ENCODE measurements at regions not wholly inside any gene's neighbourhood (a gene's known extent, or its start where the extent isn't known, plus 50 kb on each side); places are given as distances from the start of the nearest gene placed in this dataset.
"Not testable (repeated sequence)": the region's sequence is repeated elsewhere in the genome, so short reads cannot be mapped to it uniquely, and the experiment has no call there.

- no peak for TF ChIP-seq CTCF (IDR thresholded peaks at IDR 0.05; ENCODE audit: insufficient read depth, low read length, poor library complexity, severe bottlenecking)
- Histone ChIP-seq H3K27me3 (replicated peaks; ENCODE audit: control insufficient read depth, insufficient read depth, low read length) (no peaks in the 10 kb centered on the region), H3K36me3 (ENCODE audit: control insufficient read depth, insufficient read depth, low read length) (no peaks in the 10 kb centered on the region), H3K4me3 (replicated peaks; ENCODE audit: low read depth, low read length) (no peak overlapping the region)
- DNase-seq (ENCODE audit: extremely low read depth, insufficient read length): no peak
Observed at GRCh38 chr22:27603800-27604144, 197.8 kb downstream of the MN1 start.

- TF ChIP-seq CTCF (IDR thresholded peaks at IDR 0.05; ENCODE audit: insufficient read depth, low read length, poor library complexity, severe bottlenecking): no peak
- Histone ChIP-seq H3K4me3 (replicated peaks; ENCODE audit: low read depth, low read length) (no peak overlapping the region), H3K36me3 (ENCODE audit: control insufficient read depth, insufficient read depth, low read length) (no peaks in the 10 kb centered on the region), H3K27me3 (replicated peaks; ENCODE audit: control insufficient read depth, insufficient read depth, low read length) (no peaks in the 10 kb centered on the region)
- DNase-seq (ENCODE audit: extremely low read depth, insufficient read length): no peak
Observed at GRCh38 chr22:27605390-27605789, 196.2 kb downstream of the MN1 start.

- H3K27me3 ChIP-seq (replicated peaks; ENCODE audit: control insufficient read depth, insufficient read depth, low read length); H3K36me3 ChIP-seq (ENCODE audit: control insufficient read depth, insufficient read depth, low read length); DNase-seq (ENCODE audit: extremely low read depth, insufficient read length); H3K4me3 ChIP-seq (replicated peaks; ENCODE audit: low read depth, low read length): not testable (repeated sequence)
Observed at GRCh38 chr22:27607750-27608149, 193.8 kb downstream of the MN1 start.

- H3K36me3 ChIP-seq (ENCODE audit: control insufficient read depth, insufficient read depth, low read length): no peaks in the 10 kb centered on the region
- no peaks in the 10 kb centered on the region for H3K27me3 ChIP-seq (replicated peaks; ENCODE audit: control insufficient read depth, insufficient read depth, low read length)
- TF ChIP-seq CTCF (IDR thresholded peaks at IDR 0.05; ENCODE audit: insufficient read depth, low read length, poor library complexity, severe bottlenecking): no peak
- no peak overlapping the region for H3K4me3 ChIP-seq (replicated peaks; ENCODE audit: low read depth, low read length)
- DNase-seq (ENCODE audit: extremely low read depth, insufficient read length): no peak
Observed at GRCh38 chr22:27609451-27609888, 192.1 kb downstream of the MN1 start.

GRCh38 chr22:27610164-27610563 lies 191.4 kb downstream of the MN1 start:
- not testable (repeated sequence) for H3K36me3 ChIP-seq (ENCODE audit: control insufficient read depth, insufficient read depth, low read length); H3K4me3 ChIP-seq (replicated peaks; ENCODE audit: low read depth, low read length); DNase-seq (ENCODE audit: extremely low read depth, insufficient read length); H3K27me3 ChIP-seq (replicated peaks; ENCODE audit: control insufficient read depth, insufficient read depth, low read length)

- no peak overlapping the region for H3K4me3 ChIP-seq (replicated peaks; ENCODE audit: low read depth, low read length)
Observed at GRCh38 chr22:27610863-27611786, 190.4 kb downstream of the MN1 start.

More at GRCh38 chr22:27610863-27611786, 190.4 kb downstream of the MN1 start:
- DNase-seq (ENCODE audit: extremely low read depth, insufficient read length): no peak
- TF ChIP-seq CTCF (IDR thresholded peaks at IDR 0.05; ENCODE audit: insufficient read depth, low read length, poor library complexity, severe bottlenecking): no peak
- Histone ChIP-seq H3K36me3 (ENCODE audit: control insufficient read depth, insufficient read depth, low read length) (no peaks in the 10 kb centered on the region), H3K27me3 (replicated peaks; ENCODE audit: control insufficient read depth, insufficient read depth, low read length) (no peaks in the 10 kb centered on the region)

Data from GM06990 (cell line).